ENCODE measurements at regions not wholly inside any gene's neighbourhood (a gene's known extent, or its start where the extent isn't known, plus 50 kb on each side); places are given as distances from the start of the nearest gene placed in this dataset.

GRCh38 chr9:113659039-113659438 lies 195.5 kb downstream of the RGS3 start:
- Mint-ChIP-seq H3K9me3 (ENCODE audit: unreplicated experiment) (no peaks in the 10 kb centered on the region), H3K4me1 (ENCODE audit: unreplicated experiment) (peaks cover 9% of the 10 kb centered on the region), H3K4me3 (ENCODE audit: unreplicated experiment) (no peak overlapping the region), H3K36me3 (ENCODE audit: unreplicated experiment) (no peaks in the 10 kb centered on the region), H3K27ac (ENCODE audit: unreplicated experiment) (no peak overlapping the region), H3K27me3 (ENCODE audit: unreplicated experiment) (peaks cover 43% of the 10 kb centered on the region)
- no peak for DNase-seq (ENCODE audit: extremely low spot score, unreplicated experiment)
- no peak for TF ChIP-seq CTCF (IDR thresholded peaks at IDR 0.05)

- TF ChIP-seq CTCF (IDR thresholded peaks at IDR 0.05), result no peak
- Mint-ChIP-seq H3K9me3 (ENCODE audit: unreplicated experiment) (no peaks in the 10 kb centered on the region), H3K4me1 (ENCODE audit: unreplicated experiment) (peaks cover 8% of the 10 kb centered on the region), H3K4me3 (ENCODE audit: unreplicated experiment) (no peak overlapping the region), H3K27ac (ENCODE audit: unreplicated experiment) (no peak overlapping the region), H3K36me3 (ENCODE audit: unreplicated experiment) (no peaks in the 10 kb centered on the region), H3K27me3 (ENCODE audit: unreplicated experiment) (peaks cover 46% of the 10 kb centered on the region)
- no peak for DNase-seq (ENCODE audit: extremely low spot score, unreplicated experiment)
Observed at GRCh38 chr9:113659740-113660139, 196.2 kb downstream of the RGS3 start.

- no peaks in the 10 kb centered on the region for H3K36me3 Mint-ChIP-seq (ENCODE audit: unreplicated experiment)
- DNase-seq (ENCODE audit: extremely low spot score, unreplicated experiment), result no peak
Observed at GRCh38 chr9:113660196-113660595, 196.7 kb downstream of the RGS3 start.

GRCh38 chr9:113661074-113661473 lies 197.5 kb downstream of the RGS3 start:
- Mint-ChIP-seq H3K27me3 (ENCODE audit: unreplicated experiment) (peaks cover 53% of the 10 kb centered on the region), H3K36me3 (ENCODE audit: unreplicated experiment) (no peaks in the 10 kb centered on the region), H3K9me3 (ENCODE audit: unreplicated experiment) (no peaks in the 10 kb centered on the region), H3K4me1 (ENCODE audit: unreplicated experiment) (no peaks in the 10 kb centered on the region), H3K27ac (ENCODE audit: unreplicated experiment) (no peak overlapping the region), H3K4me3 (ENCODE audit: unreplicated experiment) (no peak overlapping the region)
- DNase-seq (ENCODE audit: extremely low spot score, unreplicated experiment), result no peak
- TF ChIP-seq CTCF (IDR thresholded peaks at IDR 0.05), result no peak

More at GRCh38 chr9:113660196-113660595, 196.7 kb downstream of the RGS3 start:
- no peaks in the 10 kb centered on the region for H3K9me3 Mint-ChIP-seq (ENCODE audit: unreplicated experiment)
- no peak overlapping the region for H3K27ac Mint-ChIP-seq (ENCODE audit: unreplicated experiment)
- H3K4me1 Mint-ChIP-seq (ENCODE audit: unreplicated experiment), result peaks cover 3% of the 10 kb centered on the region
- no peak for TF ChIP-seq CTCF (IDR thresholded peaks at IDR 0.05)
- no peak overlapping the region for H3K4me3 Mint-ChIP-seq (ENCODE audit: unreplicated experiment)
- H3K27me3 Mint-ChIP-seq (ENCODE audit: unreplicated experiment), result peaks cover 47% of the 10 kb centered on the region

GRCh38 chr9:113664181-113664875 lies 200.8 kb downstream of the RGS3 start:
- DNase-seq (ENCODE audit: extremely low spot score, unreplicated experiment), result no peak
- Mint-ChIP-seq H3K27ac (ENCODE audit: unreplicated experiment) (no peak overlapping the region), H3K36me3 (ENCODE audit: unreplicated experiment) (no peaks in the 10 kb centered on the region), H3K27me3 (ENCODE audit: unreplicated experiment) (peaks cover 49% of the 10 kb centered on the region), H3K4me3 (ENCODE audit: unreplicated experiment) (no peak overlapping the region), H3K4me1 (ENCODE audit: unreplicated experiment) (peaks cover 7% of the 10 kb centered on the region), H3K9me3 (ENCODE audit: unreplicated experiment) (no peaks in the 10 kb centered on the region)
- no peak for TF ChIP-seq CTCF (IDR thresholded peaks at IDR 0.05)
